ENCODE measurements at regions not wholly inside any gene's neighbourhood (a gene's known extent, or its start where the extent isn't known, plus 50 kb on each side); places are given as distances from the start of the nearest gene placed in this dataset.

- H3K9me3 ChIP-seq: no peaks in the 10 kb centered on the region
- no peak overlapping the region for H3K27ac ChIP-seq
- DNase-seq: no peak
- H3K27me3 ChIP-seq: no peaks in the 10 kb centered on the region
- intact Hi-C loops (cut with DNase I): no loop called here
- no peak overlapping the region for H3K4me3 ChIP-seq
- H3K36me3 ChIP-seq: no peaks in the 10 kb centered on the region
- TF ChIP-seq POLR2A (IDR thresholded peaks at IDR 0.05): no peak
- TF ChIP-seq, protein P1, sequence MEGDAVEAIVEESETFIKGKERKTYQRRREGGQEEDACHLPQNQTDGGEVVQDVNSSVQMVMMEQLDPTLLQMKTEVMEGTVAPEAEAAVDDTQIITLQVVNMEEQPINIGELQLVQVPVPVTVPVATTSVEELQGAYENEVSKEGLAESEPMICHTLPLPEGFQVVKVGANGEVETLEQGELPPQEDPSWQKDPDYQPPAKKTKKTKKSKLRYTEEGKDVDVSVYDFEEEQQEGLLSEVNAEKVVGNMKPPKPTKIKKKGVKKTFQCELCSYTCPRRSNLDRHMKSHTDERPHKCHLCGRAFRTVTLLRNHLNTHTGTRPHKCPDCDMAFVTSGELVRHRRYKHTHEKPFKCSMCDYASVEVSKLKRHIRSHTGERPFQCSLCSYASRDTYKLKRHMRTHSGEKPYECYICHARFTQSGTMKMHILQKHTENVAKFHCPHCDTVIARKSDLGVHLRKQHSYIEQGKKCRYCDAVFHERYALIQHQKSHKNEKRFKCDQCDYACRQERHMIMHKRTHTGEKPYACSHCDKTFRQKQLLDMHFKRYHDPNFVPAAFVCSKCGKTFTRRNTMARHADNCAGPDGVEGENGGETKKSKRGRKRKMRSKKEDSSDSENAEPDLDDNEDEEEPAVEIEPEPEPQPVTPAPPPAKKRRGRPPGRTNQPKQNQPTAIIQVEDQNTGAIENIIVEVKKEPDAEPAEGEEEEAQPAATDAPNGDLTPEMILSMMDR (IDR thresholded peaks at IDR 0.05): no peak
- no peak for TF ChIP-seq EP300 (IDR thresholded peaks at IDR 0.05)
- no peaks in the 10 kb centered on the region for H3K4me1 ChIP-seq (ENCODE audit: insufficient read depth)
- WGBS, 3 donors: 66 to 88% (median 72%) methylated on average over 2 of the region's 2 CpGs
Observed at GRCh38 chr2:23178396-23178795, 206.6 kb upstream of the KLHL29 start.

- H3K4me1 ChIP-seq (ENCODE audit: insufficient read depth): no peaks in the 10 kb centered on the region
- H3K4me3 ChIP-seq: no peak overlapping the region
- no peak for TF ChIP-seq EP300 (IDR thresholded peaks at IDR 0.05)
- no peak for TF ChIP-seq POLR2A (IDR thresholded peaks at IDR 0.05)
- TF ChIP-seq, protein P1 (IDR thresholded peaks at IDR 0.05): no peak
- H3K36me3 ChIP-seq: no peaks in the 10 kb centered on the region
- no peaks in the 10 kb centered on the region for H3K9me3 ChIP-seq
- intact Hi-C loops (cut with DNase I): no loop called here
- 91 to 94% (median 92%) methylated on average over 4 of the region's 4 CpGs for WGBS, 3 donors
- no peak for DNase-seq
- no peak overlapping the region for H3K27ac ChIP-seq
- H3K27me3 ChIP-seq: no peaks in the 10 kb centered on the region
Observed at GRCh38 chr2:23183733-23184132, 201.2 kb upstream of the KLHL29 start.

DNA sequence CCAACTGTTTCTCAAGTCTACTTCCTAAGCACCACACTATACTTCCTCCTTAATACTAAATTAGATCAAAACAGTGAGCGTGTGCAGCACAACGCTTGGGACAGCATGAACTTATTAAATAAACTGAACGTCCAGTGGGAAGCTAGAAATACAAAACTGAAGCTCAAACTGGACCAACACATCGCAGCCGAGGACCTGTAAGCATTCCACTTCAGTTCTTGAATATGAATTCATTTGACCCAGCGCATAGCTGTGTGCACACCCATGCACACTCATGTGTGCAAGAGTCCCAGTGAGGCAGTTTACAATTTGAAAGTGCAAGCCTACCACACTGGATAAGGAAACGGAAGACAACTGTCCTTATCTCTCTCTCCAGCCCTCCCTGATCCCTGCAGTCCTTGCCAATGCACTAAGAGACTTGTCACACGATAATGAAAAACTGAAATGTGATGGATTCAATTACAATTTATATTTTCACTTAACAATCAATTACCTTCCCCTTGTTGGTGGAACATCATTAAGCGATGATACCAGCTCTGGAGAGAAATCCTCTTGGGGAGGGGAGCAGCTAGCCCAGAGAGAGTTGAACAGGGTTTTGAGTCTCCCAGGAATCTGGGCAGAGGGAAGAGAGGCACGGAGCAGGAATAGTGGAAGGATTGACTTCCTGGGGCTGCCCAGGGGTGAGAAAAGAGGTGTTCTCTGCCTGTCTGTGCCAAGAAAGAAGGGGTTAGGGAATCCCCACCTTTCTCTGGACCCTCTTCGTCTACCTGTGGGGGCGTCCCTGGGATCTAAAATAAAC is 186.5 kb upstream of the KLHL29 start:
- no peak overlapping the region for H3K27ac ChIP-seq
- no peaks in the 10 kb centered on the region for H3K27me3 ChIP-seq
- DNase-seq: no peak
- H3K9me3 ChIP-seq: no peaks in the 10 kb centered on the region
- H3K4me3 ChIP-seq: no peak overlapping the region
- H3K4me1 ChIP-seq (ENCODE audit: insufficient read depth): no peaks in the 10 kb centered on the region
- TF ChIP-seq POLR2A (IDR thresholded peaks at IDR 0.05) (no peak), EP300 (IDR thresholded peaks at IDR 0.05) (no peak)
- TF ChIP-seq, protein P1 (IDR thresholded peaks at IDR 0.05): no peak
- intact Hi-C loops (cut with DNase I): no loop called here
- WGBS, 3 donors: 56 to 75% (median 67%) methylated on average over 12 of the region's 12 CpGs
- no peaks in the 10 kb centered on the region for H3K36me3 ChIP-seq

GRCh38 chr2:23199115-23199918 is 185.7 kb upstream of the KLHL29 start:
- H3K4me1 ChIP-seq (ENCODE audit: insufficient read depth): no peaks in the 10 kb centered on the region

More at GRCh38 chr2:23199115-23199918, 185.7 kb upstream of the KLHL29 start:
- H3K9me3 ChIP-seq: no peaks in the 10 kb centered on the region
- H3K4me3 ChIP-seq: no peak overlapping the region
- no peak overlapping the region for H3K27ac ChIP-seq
- no peaks in the 10 kb centered on the region for H3K36me3 ChIP-seq
- no peak for DNase-seq
- WGBS, 3 donors: 84 to 90% (median 85%) methylated on average over 7 of the region's 7 CpGs
- no peaks in the 10 kb centered on the region for H3K27me3 ChIP-seq
- TF ChIP-seq, protein P1 (IDR thresholded peaks at IDR 0.05): no peak
- TF ChIP-seq POLR2A (IDR thresholded peaks at IDR 0.05) (no peak), EP300 (IDR thresholded peaks at IDR 0.05) (no peak)
- intact Hi-C loops (cut with DNase I): no loop called here

All from ovary (tissue), 7 donors.